ENCODE measurements at regions not wholly inside any gene's neighbourhood (a gene's known extent, or its start where the extent isn't known, plus 50 kb on each side); places are given as distances from the start of the nearest gene placed in this dataset.
"Not testable (repeated sequence)": the region's sequence is repeated elsewhere in the genome, so short reads cannot be mapped to it uniquely, and the experiment has no call there.

- no peak overlapping the region for H3K4me3 Mint-ChIP-seq (ENCODE audit: unreplicated experiment)
- no peaks in the 10 kb centered on the region for H3K36me3 Mint-ChIP-seq (ENCODE audit: unreplicated experiment)
- H3K27ac Mint-ChIP-seq (ENCODE audit: unreplicated experiment): no peak overlapping the region
- no peaks in the 10 kb centered on the region for H3K27me3 Mint-ChIP-seq (ENCODE audit: unreplicated experiment)
- no peak for TF ChIP-seq CTCF (IDR thresholded peaks at IDR 0.05; ENCODE audit: partially characterized antibody, unreplicated experiment)
- no peak for DNase-seq
- H3K9me3 Mint-ChIP-seq (ENCODE audit: unreplicated experiment): peaks cover 1% of the 10 kb centered on the region
- H3K4me1 Mint-ChIP-seq (ENCODE audit: low read depth, unreplicated experiment): no peaks in the 10 kb centered on the region
These were observed 1143.8 kb downstream of the PCDH19 start for GRCh38 chrX:99266255-99266654.

- DNase-seq: no peak
- Mint-ChIP-seq H3K4me1 (ENCODE audit: low read depth, unreplicated experiment) (no peaks in the 10 kb centered on the region), H3K36me3 (ENCODE audit: unreplicated experiment) (no peaks in the 10 kb centered on the region), H3K27ac (ENCODE audit: unreplicated experiment) (no peak overlapping the region), H3K4me3 (ENCODE audit: unreplicated experiment) (no peak overlapping the region), H3K27me3 (ENCODE audit: unreplicated experiment) (no peaks in the 10 kb centered on the region), H3K9me3 (ENCODE audit: unreplicated experiment) (no peaks in the 10 kb centered on the region)
- no peak for TF ChIP-seq CTCF (IDR thresholded peaks at IDR 0.05; ENCODE audit: partially characterized antibody, unreplicated experiment)
These were observed 1161.9 kb downstream of the PCDH19 start for GRCh38 chrX:99248180-99248579.

- H3K4me1 Mint-ChIP-seq (ENCODE audit: low read depth, unreplicated experiment): no peaks in the 10 kb centered on the region
- TF ChIP-seq CTCF (IDR thresholded peaks at IDR 0.05; ENCODE audit: partially characterized antibody, unreplicated experiment): no peak
- H3K27me3 Mint-ChIP-seq (ENCODE audit: unreplicated experiment): no peaks in the 10 kb centered on the region
- H3K27ac Mint-ChIP-seq (ENCODE audit: unreplicated experiment): no peak overlapping the region
- H3K9me3 Mint-ChIP-seq (ENCODE audit: unreplicated experiment): no peaks in the 10 kb centered on the region
- no peak for DNase-seq
- H3K4me3 Mint-ChIP-seq (ENCODE audit: unreplicated experiment): no peak overlapping the region
- no peaks in the 10 kb centered on the region for H3K36me3 Mint-ChIP-seq (ENCODE audit: unreplicated experiment)
These were observed 1168.1 kb downstream of the PCDH19 start for GRCh38 chrX:99242001-99242400.

GRCh38 chrX:99234384-99234783 lies 1175.7 kb downstream of the PCDH19 start:
- H3K36me3 Mint-ChIP-seq (ENCODE audit: unreplicated experiment); H3K27me3 Mint-ChIP-seq (ENCODE audit: unreplicated experiment); H3K27ac Mint-ChIP-seq (ENCODE audit: unreplicated experiment); H3K4me3 Mint-ChIP-seq (ENCODE audit: unreplicated experiment); H3K4me1 Mint-ChIP-seq (ENCODE audit: low read depth, unreplicated experiment); H3K9me3 Mint-ChIP-seq (ENCODE audit: unreplicated experiment); DNase-seq: not testable (repeated sequence)

- Mint-ChIP-seq H3K27me3 (ENCODE audit: unreplicated experiment) (no peaks in the 10 kb centered on the region), H3K4me1 (ENCODE audit: low read depth, unreplicated experiment) (no peaks in the 10 kb centered on the region), H3K4me3 (ENCODE audit: unreplicated experiment) (no peak overlapping the region), H3K9me3 (ENCODE audit: unreplicated experiment) (no peaks in the 10 kb centered on the region), H3K27ac (ENCODE audit: unreplicated experiment) (no peak overlapping the region), H3K36me3 (ENCODE audit: unreplicated experiment) (no peaks in the 10 kb centered on the region)
- DNase-seq: no peak
- no peak for TF ChIP-seq CTCF (IDR thresholded peaks at IDR 0.05; ENCODE audit: partially characterized antibody, unreplicated experiment)
These were observed 1217.7 kb downstream of the PCDH19 start for GRCh38 chrX:99192421-99192820.

GRCh38 chrX:99184153-99184552 lies 1225.9 kb downstream of the PCDH19 start:
- Mint-ChIP-seq H3K27me3 (ENCODE audit: unreplicated experiment) (no peaks in the 10 kb centered on the region), H3K27ac (ENCODE audit: unreplicated experiment) (no peak overlapping the region), H3K9me3 (ENCODE audit: unreplicated experiment) (no peaks in the 10 kb centered on the region), H3K4me3 (ENCODE audit: unreplicated experiment) (no peak overlapping the region), H3K4me1 (ENCODE audit: low read depth, unreplicated experiment) (peaks cover 6% of the 10 kb centered on the region), H3K36me3 (ENCODE audit: unreplicated experiment) (no peaks in the 10 kb centered on the region)
- no peak for TF ChIP-seq CTCF (IDR thresholded peaks at IDR 0.05; ENCODE audit: partially characterized antibody, unreplicated experiment)
- DNase-seq: no peak
